ENCODE measurements at regions not wholly inside any gene's neighbourhood (a gene's known extent, or its start where the extent isn't known, plus 50 kb on each side); places are given as distances from the start of the nearest gene placed in this dataset.
"Not testable (repeated sequence)": the region's sequence is repeated elsewhere in the genome, so short reads cannot be mapped to it uniquely, and the experiment has no call there.

GRCh38 chr13:22814433-22814832, 366.3 kb upstream of the SGCG start:
- DNase-seq (ENCODE audit: low read depth, low spot score), result not testable (repeated sequence)

GRCh38 chr13:22821589-22821988, 359.2 kb upstream of the SGCG start:
- DNase-seq (ENCODE audit: low read depth, low spot score), result no peak

GRCh38 chr13:22825186-22825585, 355.6 kb upstream of the SGCG start:
- no peak for DNase-seq (ENCODE audit: low read depth, low spot score)

GRCh38 chr13:22828081-22828480, 352.7 kb upstream of the SGCG start:
- no peak for DNase-seq (ENCODE audit: low read depth, low spot score)

GRCh38 chr13:22836475-22836874, 344.3 kb upstream of the SGCG start:
- DNase-seq (ENCODE audit: low read depth, low spot score), result no peak

DNA sequence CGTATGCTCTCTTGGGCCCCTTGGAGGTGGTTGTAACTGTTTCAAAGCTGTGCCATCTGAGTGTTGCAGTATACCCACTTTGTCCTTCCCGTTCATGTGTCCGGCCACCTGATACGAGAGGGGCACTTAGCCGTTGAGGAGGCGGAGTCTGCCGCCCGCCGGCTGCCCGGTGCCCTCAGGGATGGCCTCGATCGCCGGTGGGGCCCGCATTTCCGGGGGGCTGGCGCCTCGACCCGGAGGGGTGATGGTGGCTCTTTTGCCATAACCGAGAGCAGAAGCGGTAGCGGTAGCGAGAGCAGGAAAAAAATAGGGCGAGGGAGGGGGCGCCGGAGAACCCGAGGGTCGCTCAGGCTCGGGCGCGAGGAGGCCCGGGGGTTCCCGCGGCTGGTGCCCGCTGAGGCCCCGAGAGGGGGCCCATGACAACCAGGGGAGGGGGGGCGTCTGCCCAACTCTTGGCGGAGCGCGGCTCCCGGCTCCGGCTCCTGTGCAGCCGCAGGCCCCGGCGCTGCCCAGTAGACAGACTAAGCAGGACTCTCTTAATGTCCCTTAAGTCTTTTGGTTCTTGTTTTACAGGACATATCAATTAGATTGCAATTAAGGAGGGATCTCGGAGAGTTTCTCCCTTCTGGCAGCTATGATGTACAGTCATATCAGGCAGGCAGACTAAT, 342.7 kb upstream of the SGCG start:
- DNase-seq (ENCODE audit: low read depth, low spot score), result no peak

- no peak for DNase-seq (ENCODE audit: low read depth, low spot score)
These were observed 340.9 kb upstream of the SGCG start for GRCh38 chr13:22839603-22840530.

DNA sequence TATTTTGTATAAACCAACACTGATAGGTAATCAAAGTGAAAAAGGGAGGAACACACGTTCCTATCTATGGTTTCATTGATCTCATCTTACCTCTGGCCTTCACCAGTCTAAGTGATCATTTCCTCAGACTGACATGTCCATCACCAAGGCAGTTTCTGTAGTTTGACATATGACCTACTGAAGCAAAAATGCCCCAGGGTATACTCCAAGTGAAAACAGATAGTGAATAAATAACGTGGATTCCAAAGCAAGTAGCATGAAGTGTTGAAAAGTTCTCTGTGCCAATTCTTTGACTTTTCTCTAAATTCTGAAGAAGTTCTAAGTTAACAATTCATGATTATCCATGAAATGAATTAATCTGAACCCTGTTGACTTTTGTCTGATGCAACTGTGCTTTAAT, 334.2 kb upstream of the SGCG start:
- DNase-seq (ENCODE audit: low read depth, low spot score), result no peak

GRCh38 chr13:22848539-22849052, 332.2 kb upstream of the SGCG start:
- no peak for DNase-seq (ENCODE audit: low read depth, low spot score)

- DNase-seq (ENCODE audit: low read depth, low spot score), result no peak
These were observed 324.9 kb upstream of the SGCG start for GRCh38 chr13:22855926-22856325.

DNA sequence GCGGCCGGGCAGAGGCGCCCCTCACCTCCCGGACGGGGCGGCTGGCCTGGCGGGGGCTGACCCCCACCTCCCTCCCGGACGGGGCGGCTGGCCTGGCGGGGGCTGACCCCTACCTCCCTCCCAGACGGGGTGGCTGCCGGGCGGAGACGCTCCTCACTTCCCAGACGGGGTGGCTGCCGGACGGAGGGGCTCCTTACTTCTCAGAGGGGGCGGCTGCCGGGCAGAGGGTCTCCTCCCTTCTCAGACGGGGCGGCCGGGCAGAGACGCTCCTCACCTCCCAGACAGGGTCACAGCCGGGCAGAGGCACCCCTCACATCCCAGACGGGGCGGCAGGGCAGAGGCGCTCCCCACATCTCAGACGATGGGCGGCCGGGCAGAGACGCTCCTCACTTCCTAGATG, 321.8 kb upstream of the SGCG start:
- DNase-seq (ENCODE audit: low read depth, low spot score), result not testable (repeated sequence)

GRCh38 chr13:22859411-22859810, 321.4 kb upstream of the SGCG start:
- not testable (repeated sequence) for DNase-seq (ENCODE audit: low read depth, low spot score)

- DNase-seq (ENCODE audit: low read depth, low spot score), result no peak
These were observed 318.8 kb upstream of the SGCG start for GRCh38 chr13:22861958-22862466.

DNA sequence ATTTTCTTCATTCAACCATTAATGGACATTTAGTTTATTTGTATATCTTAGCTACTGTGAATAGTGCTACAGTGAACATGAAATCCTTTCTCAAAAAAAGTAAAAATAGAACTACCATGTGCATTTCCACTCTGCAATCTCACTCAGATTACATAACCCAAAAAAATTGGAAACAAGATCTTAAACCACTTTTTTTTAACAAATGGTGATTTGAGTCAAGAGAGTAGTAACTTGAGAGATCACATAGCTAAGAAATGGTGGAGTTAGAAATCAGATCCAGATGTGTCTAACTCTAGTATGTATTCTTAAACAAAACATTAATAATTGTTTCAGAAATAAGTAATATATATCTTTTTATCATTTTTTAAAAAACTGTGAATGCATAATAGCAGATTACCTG, 318.3 kb upstream of the SGCG start:
- DNase-seq (ENCODE audit: low read depth, low spot score), result no peak

- no peak for DNase-seq (ENCODE audit: low read depth, low spot score)
These were observed 314.6 kb upstream of the SGCG start for GRCh38 chr13:22866221-22866620.

DNA sequence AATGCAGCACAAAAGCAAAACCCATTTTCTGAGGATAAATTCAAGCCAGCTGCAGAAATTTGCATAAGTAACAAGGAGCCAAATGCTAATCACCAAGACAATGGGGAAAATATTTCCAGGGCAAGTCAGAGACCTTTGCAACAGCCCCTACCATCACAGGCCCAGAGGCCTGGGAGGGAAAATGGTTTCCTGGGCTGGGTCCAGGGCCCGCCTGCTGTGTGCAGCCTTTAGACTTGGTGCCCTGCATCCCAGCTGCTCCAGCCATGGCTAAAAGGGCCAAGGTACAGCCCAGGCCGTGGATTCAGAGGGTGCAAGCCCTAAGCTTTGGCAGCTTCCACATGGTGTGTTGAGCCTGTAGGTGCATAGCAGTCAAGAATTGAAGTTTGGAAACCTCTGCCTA, 309.5 kb upstream of the SGCG start:
- no peak for DNase-seq (ENCODE audit: low read depth, low spot score)

GRCh38 chr13:22874839-22875238, 305.9 kb upstream of the SGCG start:
- no peak for DNase-seq (ENCODE audit: low read depth, low spot score)

DNA sequence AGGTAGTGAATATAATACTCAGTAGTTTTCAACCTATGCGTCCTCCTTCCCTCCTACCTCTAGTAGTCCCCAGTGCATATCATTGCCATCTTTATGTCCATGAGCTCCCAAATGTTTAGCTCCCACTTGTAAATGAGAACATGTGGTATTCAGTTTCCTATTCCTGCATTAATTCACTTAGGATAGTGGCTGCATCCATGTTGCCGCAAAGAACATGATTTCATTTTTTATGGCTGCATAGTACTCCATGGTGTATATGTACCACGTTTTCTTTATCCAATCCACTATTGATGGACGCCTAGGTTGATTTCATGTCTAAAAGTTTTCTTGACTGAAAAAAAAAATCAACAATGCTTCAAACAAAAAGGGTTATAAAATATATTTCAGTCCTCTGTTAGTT, 303.4 kb upstream of the SGCG start:
- DNase-seq (ENCODE audit: low read depth, low spot score), result no peak

GRCh38 chr13:22880741-22881720, 299.7 kb upstream of the SGCG start:
- no peak for DNase-seq (ENCODE audit: low read depth, low spot score)

DNA sequence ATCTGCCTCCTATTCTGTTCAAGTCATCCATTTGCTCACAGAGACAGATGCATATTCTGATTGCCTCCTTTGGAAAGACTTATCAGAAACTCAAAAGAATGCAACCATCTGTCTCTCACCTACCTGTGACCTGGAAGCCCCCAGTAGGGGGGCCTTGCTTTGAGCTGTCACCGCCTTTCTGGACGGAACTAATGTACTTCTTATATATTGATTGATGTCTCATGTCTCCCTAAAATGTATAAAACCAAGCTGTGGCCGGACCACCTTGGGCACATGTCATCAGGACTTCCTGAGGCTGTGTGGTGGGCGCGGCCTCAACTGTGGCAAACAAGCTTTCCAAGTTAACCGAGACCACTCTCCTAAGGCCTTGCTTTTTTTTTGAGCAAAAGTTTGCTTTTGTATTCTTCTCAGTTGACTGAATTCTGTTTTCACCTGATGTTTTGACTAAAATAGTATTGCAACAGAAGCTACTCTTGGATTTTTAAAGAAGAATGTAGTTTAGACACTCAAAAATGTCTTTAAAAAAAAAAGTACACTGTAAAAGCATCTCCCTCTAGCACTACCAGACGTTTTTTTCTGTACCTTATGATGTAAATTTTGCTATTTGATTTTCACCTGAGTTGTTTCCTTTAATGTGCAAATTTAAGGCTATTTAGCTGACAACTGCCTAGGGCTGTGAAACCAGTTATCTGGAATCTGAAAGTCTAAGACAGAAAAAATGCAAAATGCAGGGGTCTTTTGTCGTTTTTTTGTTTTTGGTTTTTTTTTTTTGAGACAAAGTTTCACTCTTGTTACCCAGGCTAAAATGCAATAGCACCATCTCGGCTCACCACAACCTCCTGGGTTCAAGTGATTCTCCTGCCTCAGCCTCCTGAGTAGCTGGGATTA, 298.8 kb upstream of the SGCG start:
- DNase-seq (ENCODE audit: low read depth, low spot score), result not testable (repeated sequence)

All from activated naive CD8-positive, alpha-beta T cell treated with anti-CD3 and anti-CD28 coated beads, Interleukin-2, amount 50 U/mL, for 16 hours (primary cell).